NCI-H345 treated with DMSO at 0.1 percent for 48 hours (cell line): ENCODE measurements at regions not wholly inside any gene's neighbourhood (a gene's known extent, or its start where the extent isn't known, plus 50 kb on each side); places are given as distances from the start of the nearest gene placed in this dataset.
"Not testable (repeated sequence)": the region's sequence is repeated elsewhere in the genome, so short reads cannot be mapped to it uniquely, and the experiment has no call there.

Source experiments
- DNase-seq: peaks from one replicate; lab custom pipeline; 2025; ENCODE audit not compliant: unreplicated experiment; lab: John Stamatoyannopoulos, UW

GRCh38 chr3:89747541-89748278 lies 640.3 kb downstream of the EPHA3 start:
- not testable (repeated sequence) for DNase-seq

- DNase-seq: no peak
Measured at GRCh38 chr3:89762405-89762804, 655.0 kb downstream of the EPHA3 start.

- no peak for DNase-seq
Measured at GRCh38 chr3:89783341-89783927, 676.0 kb downstream of the EPHA3 start.

DNA sequence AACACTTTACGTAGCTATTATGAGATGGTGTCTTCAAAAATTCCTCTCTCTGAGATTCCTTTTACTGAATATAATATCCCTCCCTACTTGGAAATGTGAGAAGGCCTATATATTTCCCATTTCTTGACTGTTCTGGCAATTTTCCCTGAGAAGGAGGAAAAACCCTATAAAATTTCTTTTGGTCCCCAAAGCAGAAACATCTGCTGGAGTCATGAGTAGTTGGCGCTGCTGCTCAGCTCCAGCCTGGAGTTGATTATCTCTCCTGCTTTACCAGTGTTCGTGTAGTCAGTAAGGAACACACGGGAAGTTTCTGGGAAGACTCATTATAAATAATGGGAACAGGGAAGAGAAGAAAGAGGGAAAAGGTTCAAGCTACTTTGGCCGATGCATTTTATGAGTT lies 680.1 kb downstream of the EPHA3 start:
- no peak for DNase-seq

DNA sequence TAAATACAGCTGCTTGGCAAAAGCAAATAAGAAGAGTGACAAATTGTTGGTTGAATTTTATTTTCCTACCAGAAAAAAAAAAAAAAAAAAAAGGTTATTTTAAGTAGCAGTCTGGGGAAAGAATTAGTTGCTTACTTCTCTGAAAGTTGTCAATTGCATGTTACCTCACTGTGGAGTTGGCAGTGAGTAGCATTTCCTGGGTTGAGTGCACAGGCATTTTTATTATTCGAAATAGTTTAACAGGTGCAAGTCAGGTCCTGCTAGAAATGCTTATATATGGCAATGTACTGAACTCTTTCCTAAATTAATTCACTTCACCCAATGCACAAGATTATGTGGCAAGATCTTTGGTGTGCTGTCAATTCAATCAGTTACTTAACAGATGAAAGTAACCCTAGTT lies 680.6 kb downstream of the EPHA3 start:
- no peak for DNase-seq

- no peak for DNase-seq
Measured at GRCh38 chr3:89795506-89795905, 688.1 kb downstream of the EPHA3 start.

- no peak for DNase-seq
Measured at GRCh38 chr3:89802881-89803280, 695.5 kb downstream of the EPHA3 start.

DNA sequence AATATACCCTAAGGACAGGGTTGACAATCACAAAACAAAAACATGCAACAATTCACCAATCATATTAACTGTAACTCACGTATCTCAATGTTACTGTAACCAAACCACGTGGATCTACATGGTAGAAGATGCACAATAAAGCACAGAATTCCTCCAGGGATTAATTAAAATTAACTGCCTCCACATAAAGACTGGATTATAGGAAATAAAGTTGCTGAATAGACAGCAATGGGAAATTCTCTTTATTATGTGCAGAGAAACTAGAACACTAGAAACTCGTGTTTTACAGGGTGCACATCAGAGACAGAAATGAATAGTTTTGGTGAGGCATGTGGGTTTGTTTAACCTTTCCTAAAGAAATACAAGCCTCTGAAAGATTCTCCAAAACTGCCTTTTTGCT lies 696.3 kb downstream of the EPHA3 start:
- no peak for DNase-seq

GRCh38 chr3:89806166-89806565 lies 698.7 kb downstream of the EPHA3 start:
- no peak for DNase-seq

DNA sequence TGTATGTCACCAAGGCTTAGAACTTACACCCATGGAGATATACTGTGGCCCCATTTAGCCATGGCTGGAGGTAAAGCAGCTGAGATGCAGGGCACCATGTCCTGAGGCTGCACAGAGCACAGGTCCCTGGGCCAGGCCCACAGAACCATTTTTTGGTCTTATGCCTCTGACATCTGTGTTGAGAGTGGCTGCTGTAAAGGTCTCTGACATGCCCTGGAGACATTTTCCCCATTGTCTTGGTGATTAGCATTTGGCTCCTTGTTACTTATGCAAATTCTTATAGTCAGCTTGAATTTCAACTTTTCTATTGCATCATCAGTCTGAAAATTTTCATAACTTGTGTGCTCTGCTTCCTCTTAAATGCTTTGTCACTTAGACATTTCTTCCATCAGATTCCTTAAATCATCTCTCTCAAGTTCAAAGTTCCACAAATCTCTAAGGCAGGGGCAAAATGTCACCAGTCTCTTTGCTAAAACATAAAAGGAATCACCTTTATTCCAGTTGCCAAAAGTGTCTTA lies 701.3 kb downstream of the EPHA3 start:
- no peak for DNase-seq

GRCh38 chr3:89813500-89813899 lies 706.1 kb downstream of the EPHA3 start:
- no peak for DNase-seq

- no peak for DNase-seq
Measured at GRCh38 chr3:89841041-89841440, 733.6 kb downstream of the EPHA3 start.

- DNase-seq: no peak
Measured at GRCh38 chr3:89845053-89845452, 737.6 kb downstream of the EPHA3 start.

DNA sequence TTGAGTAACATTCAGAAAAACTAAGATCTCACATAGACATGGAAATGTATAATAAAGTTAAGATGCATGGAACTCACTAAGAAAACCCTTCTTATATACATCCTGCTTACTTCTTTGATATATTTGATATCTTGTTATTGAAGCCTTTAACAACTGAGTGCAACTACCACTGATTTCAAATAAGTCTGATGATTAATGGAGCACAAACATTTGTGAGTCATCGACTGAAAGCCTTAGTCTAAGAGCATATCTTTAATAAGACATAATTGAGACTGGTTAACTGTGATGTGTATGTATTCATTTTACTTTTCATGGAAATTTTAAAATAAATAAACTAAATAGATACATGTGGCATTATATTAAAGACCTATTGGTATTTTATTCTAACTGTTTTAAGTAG lies 740.5 kb downstream of the EPHA3 start:
- no peak for DNase-seq

DNA sequence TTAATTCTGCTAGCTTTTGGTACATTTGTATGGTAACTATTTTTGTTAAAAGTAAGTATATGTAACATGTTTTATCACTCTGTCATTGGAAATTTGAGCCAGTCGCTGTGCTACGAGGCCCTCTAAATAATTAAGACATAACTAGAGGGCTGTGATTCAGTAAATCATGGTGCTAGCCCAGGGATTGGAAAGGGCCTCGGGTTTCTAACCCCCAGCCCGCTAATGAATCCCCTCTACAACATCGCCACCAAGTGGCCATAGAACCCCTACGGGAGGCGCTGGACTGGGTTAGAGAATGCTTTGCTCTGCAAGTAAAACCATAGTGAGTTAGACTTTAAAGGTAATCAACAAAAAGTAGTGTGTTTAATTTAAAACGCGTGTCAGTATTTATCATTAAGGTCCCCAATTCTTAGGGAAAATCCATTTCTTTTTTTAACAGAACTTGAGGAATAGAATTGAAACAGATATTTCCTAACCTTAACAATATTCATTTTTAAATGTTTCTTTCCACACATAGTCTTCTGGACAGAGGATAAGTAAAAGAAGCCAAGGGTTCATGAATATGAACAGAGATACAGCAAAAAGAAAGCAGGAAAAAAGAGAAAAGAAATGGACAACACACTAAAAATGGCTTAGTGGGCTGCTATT lies 744.7 kb downstream of the EPHA3 start:
- DNase-seq: no peak

- peak; percentile 53 for DNase-seq
Measured at GRCh38 chr3:89859757-89860156, 752.3 kb downstream of the EPHA3 start.

GRCh38 chr3:89867286-89867685 lies 759.9 kb downstream of the EPHA3 start:
- no peak for DNase-seq

GRCh38 chr3:89876116-89876515 lies 768.7 kb downstream of the EPHA3 start:
- DNase-seq: no peak

DNA sequence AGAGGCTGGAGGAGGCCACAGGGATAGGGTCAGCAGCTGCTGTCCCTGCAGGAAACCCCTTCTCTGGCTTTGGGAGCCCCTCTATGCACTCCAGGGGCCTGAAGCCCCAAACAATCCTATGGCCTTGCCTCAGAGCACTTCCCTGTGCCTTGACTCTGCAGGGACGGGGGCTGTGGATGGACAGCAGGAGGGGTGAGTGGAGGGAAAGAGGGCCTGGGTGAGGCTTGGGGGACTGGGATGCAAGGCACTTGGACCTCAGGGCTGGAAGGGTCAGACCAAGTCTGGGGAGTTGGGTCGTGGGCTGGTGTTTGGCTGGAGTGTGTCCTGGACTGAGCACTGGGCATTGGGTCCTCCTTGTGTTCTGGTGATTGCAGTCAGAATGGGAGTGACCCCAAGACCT lies 769.8 kb downstream of the EPHA3 start:
- no peak for DNase-seq

DNA sequence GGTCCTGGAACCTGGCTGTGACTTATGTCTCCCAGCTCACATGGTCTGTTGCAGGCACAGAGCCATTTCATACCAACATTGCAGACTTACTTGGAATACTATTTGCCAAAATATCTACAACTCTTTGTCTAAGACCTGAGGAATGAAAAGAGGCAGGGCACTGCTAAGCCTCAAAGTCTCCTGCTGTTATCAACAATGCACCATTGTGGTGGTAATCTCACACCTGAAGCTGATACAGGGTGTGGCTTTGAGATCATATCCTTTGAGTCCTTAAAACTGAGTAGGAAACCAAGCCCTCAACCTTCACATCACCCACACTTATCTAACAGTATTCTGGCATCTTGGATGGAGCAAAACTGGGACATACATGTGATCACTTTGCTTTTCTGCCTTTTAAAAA lies 782.0 kb downstream of the EPHA3 start:
- no peak for DNase-seq

- DNase-seq: no peak
Measured at GRCh38 chr3:89908711-89909213, 801.3 kb downstream of the EPHA3 start.

GRCh38 chr3:89912031-89912430 lies 804.6 kb downstream of the EPHA3 start:
- DNase-seq: no peak
